Hepatocyte (in vitro differentiated cells): ENCODE measurements at regions not wholly inside any gene's neighbourhood (a gene's known extent, or its start where the extent isn't known, plus 50 kb on each side); places are given as distances from the start of the nearest gene placed in this dataset.

Experiments
- DNase-seq: peaks from one replicate; pipeline ENCODE4 v3.0.0-alpha.2; 2016; ENCODE audit warnings: low spot score
- H2AFZ ChIP-seq: fragments of 200-600 bp; sonication (generic); 2 replicates; pipeline ENCODE4 v1.6.0; 2016; ENCODE audit warnings: antibody characterized with exemption, mild to moderate bottlenecking
- H3K27ac ChIP-seq: fragments of 200-600 bp; sonication (generic); 2 replicates; pipeline ENCODE4 v1.5.1; 2016; ENCODE audit warnings: mild to moderate bottlenecking
- H3K27me3 ChIP-seq: fragments of 200-600 bp; sonication (generic); 2 replicates; pipeline ENCODE4 v1.6.1; 2016
- H3K36me3 ChIP-seq: fragments of 200-600 bp; sonication (generic); replicated peaks from 2 replicates; pipeline ENCODE4 v1.5.1; 2016; ENCODE audit warnings: low read depth; ENCODE audit not compliant: insufficient read depth
- H3K4me1 ChIP-seq: fragments of 200-600 bp; sonication (generic); 2 replicates; pipeline ENCODE4 v1.5.1; 2016; ENCODE audit warnings: mild to moderate bottlenecking, moderate library complexity; ENCODE audit not compliant: insufficient read depth
- H3K4me2 ChIP-seq: fragments of 200-600 bp; sonication (generic); 2 replicates; pipeline ENCODE4 v1.6.0; 2016
- H3K4me3 ChIP-seq: fragments of 200-600 bp; sonication (generic); 2 replicates; pipeline ENCODE4 v1.5.1; 2016; ENCODE audit warnings: mild to moderate bottlenecking
- H3K79me2 ChIP-seq: fragments of 200-600 bp; sonication (generic); 2 replicates; pipeline ENCODE4 v1.6.0; 2017; ENCODE audit warnings: mild to moderate bottlenecking
- H3K9me2 ChIP-seq: fragments of 200-600 bp; sonication (generic); replicated peaks from 2 replicates; pipeline ENCODE4 v1.6.0; 2017; ENCODE audit warnings: mild to moderate bottlenecking; ENCODE audit not compliant: insufficient read depth
- H3K9me3 ChIP-seq: fragments of 200-600 bp; sonication (generic); 2 replicates; pipeline ENCODE4 v1.5.1; 2016; ENCODE audit warnings: low read depth, mild to moderate bottlenecking
- H4K20me1 ChIP-seq: fragments of 200-600 bp; sonication (generic); 2 replicates; pipeline ENCODE4 v1.6.0; 2016; ENCODE audit warnings: mild to moderate bottlenecking; ENCODE audit not compliant: insufficient read depth, poor library complexity, severe bottlenecking
- CTCF ChIP-seq: fragments of 200-600 bp; sonication (generic); IDR thresholded peaks from 2 replicates; pipeline ENCODE4 v1.5.1; 2016; ENCODE audit warnings: antibody characterized with exemption, mild to moderate bottlenecking; ENCODE audit not compliant: poor library complexity
- EZH2 ChIP-seq: fragments of 200-600 bp; sonication (generic); IDR thresholded peaks from 2 replicates; pipeline ENCODE4 v1.6.1; 2016; ENCODE audit warnings: antibody characterized with exemption, mild to moderate bottlenecking, borderline replicate concordance
- EZH2phosphoT487 ChIP-seq: fragments of 200-600 bp; sonication (generic); IDR thresholded peaks from one replicate; pipeline ENCODE4 v1.6.1; 2018; ENCODE audit warnings: antibody characterized with exemption, mild to moderate bottlenecking, low read depth, moderate library complexity; ENCODE audit not compliant: unreplicated experiment, severe bottlenecking
- WGBS: methylation state at CpG from one replicate; pipeline ENCODE4 v1.1.6; 2016; ENCODE audit warnings: low lambda C conversion rate; ENCODE audit errors: missing lambda C conversion rate; 5-methylcytosine and 5-hydroxymethylcytosine counted together

DNA sequence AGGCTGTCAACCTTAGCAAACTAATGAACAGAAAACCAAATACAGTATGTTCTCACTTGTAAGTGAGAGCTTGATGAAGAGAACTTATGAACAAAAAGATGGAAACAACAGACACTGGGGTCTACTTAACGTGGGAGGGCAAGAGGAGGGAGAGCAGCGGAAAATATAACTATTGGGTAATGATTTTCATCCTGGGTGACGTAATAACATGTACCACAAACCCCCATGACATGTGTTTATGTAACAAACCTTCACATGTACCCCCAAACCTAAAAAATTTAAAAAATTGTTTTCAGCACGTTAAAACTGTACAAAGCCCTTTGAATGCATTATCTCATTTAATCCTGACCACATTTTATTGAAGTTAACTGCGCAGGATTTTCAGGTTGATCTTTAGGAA, 64.9 kb upstream of the RBMS1 start:
- Histone ChIP-seq H3K27me3 (no peaks in the 10 kb centered on the region), H2AFZ (no peak overlapping the region), H3K9me3 (no peaks in the 10 kb centered on the region), H3K4me3 (no peak overlapping the region), H3K4me1 (no peaks in the 10 kb centered on the region), H3K79me2 (no peaks in the 10 kb centered on the region), H4K20me1 (no peaks in the 10 kb centered on the region), H3K9me2 (no peaks in the 10 kb centered on the region), H3K4me2 (no peak overlapping the region), H3K27ac (no peak overlapping the region), H3K36me3 (no peaks in the 10 kb centered on the region)
- TF ChIP-seq EZH2phosphoT487 = no peak
- TF ChIP-seq CTCF = no peak
- no peak for TF ChIP-seq EZH2
- WGBS = 94% methylated on average over 5 of the region's 5 CpGs
- DNase-seq = no peak

DNA sequence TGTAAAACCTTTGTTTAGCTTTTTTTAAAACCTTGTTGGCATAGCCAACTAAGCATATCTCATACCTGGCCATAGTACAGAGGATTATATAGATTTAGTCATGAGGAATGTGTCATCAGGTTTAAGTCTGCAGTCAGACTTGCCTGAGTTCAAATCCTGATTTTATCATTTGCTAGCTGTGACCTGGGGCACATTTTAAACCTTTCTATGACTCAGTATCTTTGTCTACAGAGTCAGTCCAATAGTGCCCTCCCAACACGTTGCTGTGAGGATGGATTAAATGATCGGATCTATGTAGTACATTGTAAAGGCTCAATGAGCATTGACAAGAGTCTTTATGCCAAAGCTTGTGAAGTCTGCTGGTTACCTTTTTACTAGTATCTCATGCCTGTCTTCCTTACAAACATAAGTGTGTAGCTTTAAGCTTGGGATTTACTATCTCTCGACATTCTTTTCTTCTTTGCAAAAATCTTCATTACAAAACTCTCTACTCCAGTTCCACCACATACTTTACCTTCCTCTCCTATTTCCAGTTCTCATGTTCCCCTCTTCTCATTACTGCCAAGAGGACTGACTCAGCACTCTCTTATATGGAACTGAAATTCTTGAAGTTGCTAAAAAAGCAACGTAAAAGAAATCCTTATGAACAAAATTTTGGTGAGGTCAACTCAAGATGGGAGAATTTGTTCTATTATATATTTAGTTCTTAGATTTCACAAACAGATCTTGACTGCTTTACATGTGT, 68.1 kb upstream of the RBMS1 start:
- H3K27ac ChIP-seq = peak overlapping the region; percentile 16

GRCh38 chr2:160562730-160563129, 69.1 kb upstream of the RBMS1 start:
- H3K36me3 ChIP-seq = no peaks in the 10 kb centered on the region
- H3K4me2 ChIP-seq = no peak overlapping the region
- no peak overlapping the region for H3K27ac ChIP-seq
- no peak overlapping the region for H2AFZ ChIP-seq
- TF ChIP-seq EZH2phosphoT487 (no peak), EZH2 (no peak), CTCF (no peak)
- H3K9me2 ChIP-seq = no peaks in the 10 kb centered on the region
- H3K4me1 ChIP-seq = no peaks in the 10 kb centered on the region
- DNase-seq = no peak
- H3K27me3 ChIP-seq = no peaks in the 10 kb centered on the region
- no peak overlapping the region for H3K4me3 ChIP-seq
- H3K9me3 ChIP-seq = no peaks in the 10 kb centered on the region
- H4K20me1 ChIP-seq = no peaks in the 10 kb centered on the region
- H3K79me2 ChIP-seq = no peaks in the 10 kb centered on the region
- 87% methylated on average over 2 of the region's 2 CpGs for WGBS

More for the DNA sequence above, 68.1 kb upstream of the RBMS1 start:
- no peak for TF ChIP-seq CTCF
- TF ChIP-seq EZH2phosphoT487 = no peak
- no peak for TF ChIP-seq EZH2
- Histone ChIP-seq H2AFZ (no peak overlapping the region), H3K4me1 (no peaks in the 10 kb centered on the region), H3K4me2 (no peak overlapping the region), H3K36me3 (no peaks in the 10 kb centered on the region), H3K9me3 (no peaks in the 10 kb centered on the region), H3K4me3 (no peak overlapping the region), H3K79me2 (no peaks in the 10 kb centered on the region), H3K27me3 (no peaks in the 10 kb centered on the region), H3K9me2 (no peaks in the 10 kb centered on the region), H4K20me1 (no peaks in the 10 kb centered on the region)
- 53% methylated on average over 4 of the region's 4 CpGs for WGBS
- peak; percentile 5 for DNase-seq

DNA sequence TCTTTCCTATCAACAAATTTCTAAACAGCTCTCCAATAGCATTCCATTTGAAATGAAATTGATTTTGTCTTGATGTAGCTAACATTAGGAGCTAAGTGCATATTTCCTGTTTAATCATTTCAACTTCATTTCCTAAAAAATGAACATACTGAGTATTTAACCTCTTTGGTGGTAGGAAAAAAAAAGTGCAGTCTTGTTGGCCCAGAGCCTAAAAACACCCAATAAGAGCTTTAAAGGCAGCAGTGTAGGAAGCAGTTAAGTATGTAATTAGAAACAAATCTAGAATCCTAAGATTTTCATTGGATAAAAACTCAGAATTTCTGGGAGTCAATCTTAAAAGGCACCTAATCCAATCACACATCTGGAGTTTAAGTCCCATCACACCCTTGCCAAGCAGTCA, 71.0 kb upstream of the RBMS1 start:
- H3K4me2 ChIP-seq = no peak overlapping the region
- no peaks in the 10 kb centered on the region for H3K9me3 ChIP-seq
- H3K79me2 ChIP-seq = no peaks in the 10 kb centered on the region
- DNase-seq = no peak
- H3K4me3 ChIP-seq = no peak overlapping the region
- no peaks in the 10 kb centered on the region for H4K20me1 ChIP-seq
- no peaks in the 10 kb centered on the region for H3K27me3 ChIP-seq
- H2AFZ ChIP-seq = no peak overlapping the region
- TF ChIP-seq EZH2 (no peak), CTCF (no peak), EZH2phosphoT487 (no peak)
- H3K27ac ChIP-seq = no peak overlapping the region
- H3K36me3 ChIP-seq = no peaks in the 10 kb centered on the region
- H3K9me2 ChIP-seq = no peaks in the 10 kb centered on the region
- H3K4me1 ChIP-seq = no peaks in the 10 kb centered on the region
